ENCODE measurements at regions not wholly inside any gene's neighbourhood (a gene's known extent, or its start where the extent isn't known, plus 50 kb on each side); places are given as distances from the start of the nearest gene placed in this dataset.
"Not testable (repeated sequence)": the region's sequence is repeated elsewhere in the genome, so short reads cannot be mapped to it uniquely, and the experiment has no call there.

GRCh38 chr16:8130197-8130596 is 460.1 kb downstream of the TMEM114 start:
- TF ChIP-seq CTCF (conservative IDR thresholded peaks at IDR 0.05), result no peak
- no peak overlapping the region for H3K27ac ChIP-seq

DNA sequence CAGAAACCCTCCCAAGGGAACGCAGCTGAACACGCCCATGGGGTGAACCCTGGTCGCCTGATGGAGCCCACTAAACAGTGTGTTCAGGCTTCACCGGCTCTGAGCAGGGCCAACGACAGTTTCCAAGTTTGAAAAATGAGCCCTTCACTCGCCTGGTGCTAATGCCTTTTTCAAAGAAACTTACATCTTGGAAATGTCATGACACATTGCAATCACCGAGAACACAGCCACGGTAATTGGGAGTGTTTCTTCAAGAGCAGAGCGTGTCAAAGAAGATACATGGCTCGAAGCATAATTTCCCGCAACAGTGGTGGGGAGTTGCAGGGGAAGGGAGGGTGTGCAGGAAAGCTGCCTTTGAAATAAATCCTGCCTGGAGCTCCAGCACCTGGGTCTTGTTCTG is 463.2 kb downstream of the TMEM114 start:
- no peak for TF ChIP-seq CTCF (conservative IDR thresholded peaks at IDR 0.05)
- H3K27ac ChIP-seq, result no peak overlapping the region

GRCh38 chr16:8126313-8126712 is 464.0 kb downstream of the TMEM114 start:
- no peak overlapping the region for H3K27ac ChIP-seq

DNA sequence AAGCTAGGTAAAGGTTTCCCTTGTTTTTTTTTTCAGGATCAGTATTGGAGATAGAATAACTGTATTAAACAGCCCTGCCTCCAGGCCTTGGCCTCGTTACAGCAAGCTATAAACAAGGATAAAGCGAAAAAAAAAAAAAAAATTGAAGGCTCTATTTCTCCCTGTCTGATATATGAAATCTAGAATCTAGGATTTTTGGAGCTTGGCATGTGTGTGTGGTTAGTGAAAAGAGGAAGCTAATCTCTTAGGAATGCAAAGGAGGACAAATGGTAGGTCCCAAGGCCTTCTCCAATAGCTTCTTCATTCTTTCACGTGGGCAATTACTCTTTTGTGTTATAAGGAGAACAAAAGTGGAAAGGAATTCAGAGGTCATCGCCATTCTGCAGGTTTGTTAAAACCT is 470.3 kb downstream of the TMEM114 start:
- TF ChIP-seq CTCF (conservative IDR thresholded peaks at IDR 0.05), result no peak

More at GRCh38 chr16:8126313-8126712, 464.0 kb downstream of the TMEM114 start:
- TF ChIP-seq CTCF (conservative IDR thresholded peaks at IDR 0.05), result no peak

GRCh38 chr16:8115814-8116213 is 474.5 kb downstream of the TMEM114 start:
- TF ChIP-seq CTCF (conservative IDR thresholded peaks at IDR 0.05), result no peak
- H3K27ac ChIP-seq, result no peak overlapping the region

More for the DNA sequence above, 470.3 kb downstream of the TMEM114 start:
- H3K27ac ChIP-seq, result no peak overlapping the region

GRCh38 chr16:8114941-8115340 is 475.4 kb downstream of the TMEM114 start:
- not testable (repeated sequence) for H3K27ac ChIP-seq

- no peak overlapping the region for H3K27ac ChIP-seq
- TF ChIP-seq CTCF (conservative IDR thresholded peaks at IDR 0.05), result no peak
Observed at GRCh38 chr16:8113843-8114242, 476.5 kb downstream of the TMEM114 start.

GRCh38 chr16:8110572-8111514 is 479.5 kb downstream of the TMEM114 start:
- no peak overlapping the region for H3K27ac ChIP-seq
- no peak for TF ChIP-seq CTCF (conservative IDR thresholded peaks at IDR 0.05)
